K562 (cell line): ENCODE measurements at regions not wholly inside any gene's neighbourhood (a gene's known extent, or its start where the extent isn't known, plus 50 kb on each side); places are given as distances from the start of the nearest gene placed in this dataset.

ENCODE experiments used
- CHCHD3 ChIP-seq: fragments of 250-450 bp; sonication (Bioruptor Pico); IDR thresholded peaks from 2 replicates; pipeline ENCODE4 v2.1.2; 2022; ENCODE audit warnings: mild to moderate bottlenecking
- EP300 ChIP-seq: IDR thresholded peaks from 2 replicates; pipeline ENCODE4 v1.6.1; 2012; ENCODE audit warnings: low read length, improper control_type of control experiment
- NFYB ChIP-seq: IDR thresholded peaks from 2 replicates; pipeline ENCODE4 v1.6.1; 2011; ENCODE audit warnings: mild to moderate bottlenecking, moderate library complexity; ENCODE audit not compliant: insufficient read length; ENCODE audit errors: extremely low read depth
- NR3C1 ChIP-seq: sonication (generic); formaldehyde crosslinking; IDR thresholded peaks from 2 replicates; pipeline ENCODE4 v1.8.1; 2022; ENCODE audit warnings: missing genetic modification reagents
- POLR2AphosphoS5 ChIP-seq: IDR thresholded peaks from 2 replicates; pipeline ENCODE4 v1.6.1; 2011; ENCODE audit warnings: mild to moderate bottlenecking, low read depth, low read length, moderate library complexity; ENCODE audit not compliant: control insufficient read depth, insufficient read depth
- SRSF1 ChIP-seq: fragments of 200-400 bp; formaldehyde crosslinking; IDR thresholded peaks from 2 replicates; pipeline ENCODE4 v1.6.1; 2017; ENCODE audit warnings: mild to moderate bottlenecking, low read depth, low read length, moderate library complexity
- XRCC5 ChIP-seq: fragments of 200-400 bp; formaldehyde crosslinking; IDR thresholded peaks from 2 replicates; pipeline ENCODE4 v1.6.1; 2017; ENCODE audit warnings: low read depth, mild to moderate bottlenecking, low read length
- TF ChIP-seq, protein P1 (sequence below), 2 experiments: fragments of 450-650 bp; conservative IDR thresholded peaks; 2 replicates each; pipeline ENCODE4 v1.6.1; 2017; ENCODE audit warnings: mild to moderate bottlenecking in 2 of 2, moderate library complexity in 2 of 2

DNA sequence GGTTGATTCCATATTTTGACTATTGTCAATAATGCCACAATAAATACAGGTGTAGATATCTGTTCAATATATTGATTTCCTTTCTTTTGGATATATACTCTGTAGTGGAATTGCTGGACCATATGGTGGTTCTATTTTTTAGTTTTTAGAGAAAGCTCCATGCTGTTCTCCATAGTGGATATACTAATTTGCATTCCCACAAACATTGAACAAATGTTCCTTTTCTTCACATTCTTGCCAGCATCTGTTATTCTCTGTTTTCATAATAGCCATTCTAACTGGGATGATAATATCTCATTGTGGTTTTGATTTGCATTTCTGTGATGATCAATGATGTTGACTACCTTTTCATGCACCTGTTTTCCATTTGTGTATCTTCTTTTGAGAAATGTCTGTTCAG lies 973.7 kb downstream of the REEP3 start:
- no peak for TF ChIP-seq NR3C1
- TF ChIP-seq XRCC5 = no peak
- no peak for TF ChIP-seq POLR2AphosphoS5
- TF ChIP-seq CHCHD3 = no peak
- TF ChIP-seq, protein P1, sequence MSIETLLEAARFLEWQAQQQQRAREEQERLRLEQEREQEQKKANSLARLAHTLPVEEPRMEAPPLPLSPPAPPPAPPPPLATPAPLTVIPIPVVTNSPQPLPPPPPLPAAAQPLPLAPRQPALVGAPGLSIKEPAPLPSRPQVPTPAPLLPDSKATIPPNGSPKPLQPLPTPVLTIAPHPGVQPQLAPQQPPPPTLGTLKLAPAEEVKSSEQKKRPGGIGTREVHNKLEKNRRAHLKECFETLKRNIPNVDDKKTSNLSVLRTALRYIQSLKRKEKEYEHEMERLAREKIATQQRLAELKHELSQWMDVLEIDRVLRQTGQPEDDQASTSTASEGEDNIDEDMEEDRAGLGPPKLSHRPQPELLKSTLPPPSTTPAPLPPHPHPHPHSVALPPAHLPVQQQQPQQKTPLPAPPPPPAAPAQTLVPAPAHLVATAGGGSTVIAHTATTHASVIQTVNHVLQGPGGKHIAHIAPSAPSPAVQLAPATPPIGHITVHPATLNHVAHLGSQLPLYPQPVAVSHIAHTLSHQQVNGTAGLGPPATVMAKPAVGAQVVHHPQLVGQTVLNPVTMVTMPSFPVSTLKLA (conservative IDR thresholded peaks at IDR 0.05) = no peak
- TF ChIP-seq NFYB = no peak
- no peak for TF ChIP-seq EP300
- TF ChIP-seq SRSF1 = no peak
